AG09309 (cell line): ENCODE measurements at regions not wholly inside any gene's neighbourhood (a gene's known extent, or its start where the extent isn't known, plus 50 kb on each side); places are given as distances from the start of the nearest gene placed in this dataset.

ENCODE experiments used
- DNase-seq: peaks from one replicate; pipeline ENCODE4 v3.0.0-alpha.2; 2010; ENCODE audit warnings: low read depth
- H3K4me3 ChIP-seq: 2 replicates; pipeline ENCODE4 v1.5.1; 2011; ENCODE audit warnings: mild to moderate bottlenecking, low read depth, low read length, moderate library complexity; ENCODE audit not compliant: control insufficient read depth
- CTCF ChIP-seq: IDR thresholded peaks from 2 replicates; pipeline ENCODE4 v1.5.1; 2011; ENCODE audit warnings: mild to moderate bottlenecking, low read depth, low read length, inconsistent platforms; ENCODE audit not compliant: insufficient read depth, control insufficient read depth; ENCODE audit errors: missing control alignments

DNA sequence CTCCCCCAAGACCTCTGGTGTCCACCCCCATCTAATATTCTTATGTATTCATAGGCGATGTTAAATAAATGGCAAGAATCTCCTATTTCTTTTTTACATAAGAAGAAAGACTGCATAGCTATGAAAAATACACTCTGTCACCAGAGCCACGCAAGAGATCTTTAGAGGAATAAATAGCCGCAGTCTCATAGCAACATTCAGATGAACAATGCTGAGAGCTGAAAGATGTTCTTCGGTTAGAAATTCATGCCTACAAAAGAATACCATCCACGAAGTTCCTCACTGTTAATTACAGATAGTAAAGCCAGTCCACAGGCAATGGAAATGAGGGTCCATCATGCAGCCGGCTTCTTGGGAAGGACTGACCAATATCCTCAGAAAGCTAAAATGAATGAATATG, 76.0 kb upstream of the SOD1 start:
- TF ChIP-seq CTCF = no peak
- no peak for DNase-seq
- no peak overlapping the region for H3K4me3 ChIP-seq

- TF ChIP-seq CTCF = peak; percentile 89
- H3K4me3 ChIP-seq = no peak overlapping the region
- peak; percentile 7 for DNase-seq
These were observed 78.6 kb upstream of the SOD1 start for GRCh38 chr21:31580866-31581276.

GRCh38 chr21:31577271-31577670, 82.2 kb upstream of the SOD1 start:
- no peak for TF ChIP-seq CTCF
- H3K4me3 ChIP-seq = no peak overlapping the region
- DNase-seq = no peak

GRCh38 chr21:31576428-31576827, 83.1 kb upstream of the SOD1 start:
- no peak for TF ChIP-seq CTCF
- no peak for DNase-seq
- H3K4me3 ChIP-seq = no peak overlapping the region

- DNase-seq = no peak
- no peak overlapping the region for H3K4me3 ChIP-seq
- no peak for TF ChIP-seq CTCF
These were observed 86.3 kb upstream of the SOD1 start for GRCh38 chr21:31573217-31573616.

DNA sequence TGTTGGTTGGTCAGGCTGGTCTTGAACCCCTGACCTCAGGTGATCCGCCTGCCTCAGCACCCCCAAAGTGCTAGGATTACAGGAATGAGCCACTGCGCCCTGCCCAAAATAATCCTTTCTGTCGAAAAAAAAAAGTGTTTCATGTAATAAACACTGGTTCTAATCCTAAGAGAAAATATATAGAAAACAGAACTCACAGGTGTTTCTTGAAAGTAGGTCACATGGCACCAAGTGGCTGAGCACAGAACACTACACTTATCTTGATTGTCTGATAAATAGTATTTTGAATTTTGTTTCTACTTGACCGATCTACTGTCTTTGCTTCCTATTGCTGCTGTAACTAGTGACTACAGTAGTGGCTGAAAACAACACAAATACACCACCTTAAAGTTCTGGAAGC, 87.6 kb upstream of the SOD1 start:
- no peak for DNase-seq
- no peak overlapping the region for H3K4me3 ChIP-seq
- no peak for TF ChIP-seq CTCF
